C4-2B (cell line): ENCODE measurements at regions not wholly inside any gene's neighbourhood (a gene's known extent, or its start where the extent isn't known, plus 50 kb on each side); places are given as distances from the start of the nearest gene placed in this dataset.

ENCODE experiments used
- ZFX ChIP-seq: fragments of 450-650 bp; IDR thresholded peaks from 2 replicates; pipeline ENCODE4 v1.6.1; 2017
- TF ChIP-seq, protein P1 (sequence below): fragments of 450-650 bp; conservative IDR thresholded peaks from 2 replicates; pipeline ENCODE4 v1.5.1; 2017; ENCODE audit warnings: mild to moderate bottlenecking

DNA sequence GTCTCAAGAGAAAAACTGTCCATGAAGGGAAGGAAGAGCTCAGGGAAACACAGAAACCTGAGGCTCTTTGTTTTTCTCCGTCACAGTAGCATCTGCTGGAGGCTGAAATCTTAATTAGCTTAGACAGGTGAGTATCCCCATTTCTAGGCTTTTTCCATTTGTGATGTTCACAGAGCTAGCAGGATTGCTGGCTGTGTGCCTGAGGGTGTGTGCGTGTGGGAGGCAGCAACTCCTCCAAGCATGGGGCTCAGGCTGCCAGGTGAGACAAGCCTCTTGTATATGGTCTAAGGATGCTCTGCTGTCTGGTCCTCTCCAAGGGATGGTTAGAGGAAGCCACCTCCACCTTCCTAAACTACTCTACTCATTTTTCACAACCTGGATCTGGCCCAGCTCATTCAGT, 569.9 kb downstream of the HS3ST4 start:
- TF ChIP-seq, protein P1, sequence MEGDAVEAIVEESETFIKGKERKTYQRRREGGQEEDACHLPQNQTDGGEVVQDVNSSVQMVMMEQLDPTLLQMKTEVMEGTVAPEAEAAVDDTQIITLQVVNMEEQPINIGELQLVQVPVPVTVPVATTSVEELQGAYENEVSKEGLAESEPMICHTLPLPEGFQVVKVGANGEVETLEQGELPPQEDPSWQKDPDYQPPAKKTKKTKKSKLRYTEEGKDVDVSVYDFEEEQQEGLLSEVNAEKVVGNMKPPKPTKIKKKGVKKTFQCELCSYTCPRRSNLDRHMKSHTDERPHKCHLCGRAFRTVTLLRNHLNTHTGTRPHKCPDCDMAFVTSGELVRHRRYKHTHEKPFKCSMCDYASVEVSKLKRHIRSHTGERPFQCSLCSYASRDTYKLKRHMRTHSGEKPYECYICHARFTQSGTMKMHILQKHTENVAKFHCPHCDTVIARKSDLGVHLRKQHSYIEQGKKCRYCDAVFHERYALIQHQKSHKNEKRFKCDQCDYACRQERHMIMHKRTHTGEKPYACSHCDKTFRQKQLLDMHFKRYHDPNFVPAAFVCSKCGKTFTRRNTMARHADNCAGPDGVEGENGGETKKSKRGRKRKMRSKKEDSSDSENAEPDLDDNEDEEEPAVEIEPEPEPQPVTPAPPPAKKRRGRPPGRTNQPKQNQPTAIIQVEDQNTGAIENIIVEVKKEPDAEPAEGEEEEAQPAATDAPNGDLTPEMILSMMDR: no peak
- TF ChIP-seq ZFX: no peak
